AG04449 (cell line): ENCODE measurements at regions not wholly inside any gene's neighbourhood (a gene's known extent, or its start where the extent isn't known, plus 50 kb on each side); places are given as distances from the start of the nearest gene placed in this dataset.
"Not testable (repeated sequence)": the region's sequence is repeated elsewhere in the genome, so short reads cannot be mapped to it uniquely, and the experiment has no call there.

Experiments
- CTCF ChIA-PET: fragments of 350-600 bp; formaldehyde crosslinking; extraction: SDS; loops from one replicate; lab custom pipeline; 2021; ENCODE audit warnings: antibody characterized with exemption; lab: Yijun Ruan, JAX
- POLR2A ChIA-PET: fragments of 400-600, 350-600 bp; formaldehyde crosslinking; extraction: SDS; loops from one replicate; lab custom pipeline; 2020; ENCODE audit warnings: antibody characterized with exemption, inconsistent platforms; lab: Yijun Ruan, JAX
- DNase-seq: peaks from one replicate; pipeline ENCODE4 v3.0.0-alpha.2; 2010; ENCODE audit warnings: low read depth, low spot score
- H3K4me3 ChIP-seq: 2 replicates; pipeline ENCODE4 v1.5.1; 2011; ENCODE audit warnings: low read depth, mild to moderate bottlenecking, control low read depth, low read length
- CTCF ChIP-seq: IDR thresholded peaks from one replicate; pipeline ENCODE4 v1.5.1; 2011; ENCODE audit warnings: mild to moderate bottlenecking, moderate library complexity, low read length, control low read depth, inconsistent platforms; ENCODE audit not compliant: insufficient read depth; ENCODE audit errors: missing control alignments

GRCh38 chr15:20341901-20342600, 199.5 kb downstream of the GOLGA6L6 start:
- TF ChIP-seq CTCF, result no peak
- ChIA-PET POLR2A (interaction anchor here (0.7 kb wide), 1 partner anchor 1885 kb away, joined by 4 read pairs; no protein-coding TSS in a partner anchor), CTCF (no interaction called here)
- H3K4me3 ChIP-seq, result no peak overlapping the region
- DNase-seq, result no peak

- POLR2A ChIA-PET, result no interaction called here
- CTCF ChIA-PET, result no interaction called here
- DNase-seq, result no peak
- no peak overlapping the region for H3K4me3 ChIP-seq
- TF ChIP-seq CTCF, result no peak
Measured at GRCh38 chr15:20340931-20341661, 200.5 kb downstream of the GOLGA6L6 start.

GRCh38 chr15:20340331-20340811, 201.2 kb downstream of the GOLGA6L6 start:
- DNase-seq, result no peak
- no peak overlapping the region for H3K4me3 ChIP-seq
- POLR2A ChIA-PET, result no interaction called here
- no peak for TF ChIP-seq CTCF
- CTCF ChIA-PET, result no interaction called here

- POLR2A ChIA-PET, H3K4me3 ChIP-seq, DNase-seq, CTCF ChIA-PET: not testable (repeated sequence)
Measured at GRCh38 chr15:20339086-20339791, 202.4 kb downstream of the GOLGA6L6 start.

GRCh38 chr15:20338671-20339070, 202.9 kb downstream of the GOLGA6L6 start:
- CTCF ChIA-PET, H3K4me3 ChIP-seq, DNase-seq, POLR2A ChIA-PET: not testable (repeated sequence)

- H3K4me3 ChIP-seq, CTCF ChIA-PET, DNase-seq, POLR2A ChIA-PET: not testable (repeated sequence)
Measured at GRCh38 chr15:20337238-20337637, 204.4 kb downstream of the GOLGA6L6 start.

- POLR2A ChIA-PET, CTCF ChIA-PET, DNase-seq, H3K4me3 ChIP-seq: not testable (repeated sequence)
Measured at GRCh38 chr15:20334451-20334850, 207.1 kb downstream of the GOLGA6L6 start.

GRCh38 chr15:20325751-20326150, 215.8 kb downstream of the GOLGA6L6 start:
- DNase-seq, H3K4me3 ChIP-seq, POLR2A ChIA-PET, CTCF ChIA-PET: not testable (repeated sequence)

- POLR2A ChIA-PET, result not testable (repeated sequence)
Measured at GRCh38 chr15:20317132-20317531, 224.5 kb downstream of the GOLGA6L6 start.

GRCh38 chr15:20311014-20311680, 230.5 kb downstream of the GOLGA6L6 start:
- CTCF ChIA-PET, DNase-seq, POLR2A ChIA-PET, H3K4me3 ChIP-seq: not testable (repeated sequence)

More at GRCh38 chr15:20317132-20317531, 224.5 kb downstream of the GOLGA6L6 start:
- CTCF ChIA-PET, DNase-seq, H3K4me3 ChIP-seq: not testable (repeated sequence)
